GM12864 (cell line): ENCODE measurements at regions not wholly inside any gene's neighbourhood (a gene's known extent, or its start where the extent isn't known, plus 50 kb on each side); places are given as distances from the start of the nearest gene placed in this dataset.
"Not testable (repeated sequence)": the region's sequence is repeated elsewhere in the genome, so short reads cannot be mapped to it uniquely, and the experiment has no call there.

Experiments
- DNase-seq: peaks from one replicate; pipeline ENCODE4 v3.0.0-alpha.2; 2011; ENCODE audit warnings: low read depth
- H3K4me3 ChIP-seq: 2 replicates; pipeline ENCODE4 v1.5.1; 2011; ENCODE audit warnings: mild to moderate bottlenecking, low read depth, low read length, control low read depth
- TF ChIP-seq, protein P1 (sequence below): IDR thresholded peaks from 2 replicates; pipeline ENCODE4 v1.5.1; 2011; ENCODE audit warnings: low read depth, mild to moderate bottlenecking, moderate library complexity, low read length, control low read depth, inconsistent platforms; ENCODE audit errors: missing control alignments

GRCh38 chr3:107001635-107002034, 375.6 kb upstream of the CCDC54 start:
- TF ChIP-seq, protein P1, sequence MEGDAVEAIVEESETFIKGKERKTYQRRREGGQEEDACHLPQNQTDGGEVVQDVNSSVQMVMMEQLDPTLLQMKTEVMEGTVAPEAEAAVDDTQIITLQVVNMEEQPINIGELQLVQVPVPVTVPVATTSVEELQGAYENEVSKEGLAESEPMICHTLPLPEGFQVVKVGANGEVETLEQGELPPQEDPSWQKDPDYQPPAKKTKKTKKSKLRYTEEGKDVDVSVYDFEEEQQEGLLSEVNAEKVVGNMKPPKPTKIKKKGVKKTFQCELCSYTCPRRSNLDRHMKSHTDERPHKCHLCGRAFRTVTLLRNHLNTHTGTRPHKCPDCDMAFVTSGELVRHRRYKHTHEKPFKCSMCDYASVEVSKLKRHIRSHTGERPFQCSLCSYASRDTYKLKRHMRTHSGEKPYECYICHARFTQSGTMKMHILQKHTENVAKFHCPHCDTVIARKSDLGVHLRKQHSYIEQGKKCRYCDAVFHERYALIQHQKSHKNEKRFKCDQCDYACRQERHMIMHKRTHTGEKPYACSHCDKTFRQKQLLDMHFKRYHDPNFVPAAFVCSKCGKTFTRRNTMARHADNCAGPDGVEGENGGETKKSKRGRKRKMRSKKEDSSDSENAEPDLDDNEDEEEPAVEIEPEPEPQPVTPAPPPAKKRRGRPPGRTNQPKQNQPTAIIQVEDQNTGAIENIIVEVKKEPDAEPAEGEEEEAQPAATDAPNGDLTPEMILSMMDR: no peak
- no peak for DNase-seq
- H3K4me3 ChIP-seq: no peak overlapping the region

DNA sequence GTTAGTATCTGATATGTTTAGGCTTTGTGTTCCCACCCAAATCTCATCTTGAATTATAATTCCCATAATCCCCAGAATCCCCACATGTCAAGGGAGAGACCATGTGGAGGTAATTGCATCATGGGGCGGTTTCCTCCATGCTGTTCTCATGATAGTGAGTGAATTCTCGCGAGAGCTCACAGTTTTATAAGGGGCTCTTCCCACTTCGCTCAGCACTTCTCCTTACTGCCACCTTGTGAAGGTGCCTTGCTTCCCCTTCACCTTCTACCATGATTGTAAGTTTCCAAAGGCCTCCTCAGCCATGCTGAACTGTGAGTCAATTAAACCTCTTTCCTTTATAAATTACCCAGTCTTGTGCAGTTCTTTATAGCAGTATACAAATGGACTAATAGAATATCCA, 371.9 kb upstream of the CCDC54 start:
- H3K4me3 ChIP-seq, DNase-seq: not testable (repeated sequence)

DNA sequence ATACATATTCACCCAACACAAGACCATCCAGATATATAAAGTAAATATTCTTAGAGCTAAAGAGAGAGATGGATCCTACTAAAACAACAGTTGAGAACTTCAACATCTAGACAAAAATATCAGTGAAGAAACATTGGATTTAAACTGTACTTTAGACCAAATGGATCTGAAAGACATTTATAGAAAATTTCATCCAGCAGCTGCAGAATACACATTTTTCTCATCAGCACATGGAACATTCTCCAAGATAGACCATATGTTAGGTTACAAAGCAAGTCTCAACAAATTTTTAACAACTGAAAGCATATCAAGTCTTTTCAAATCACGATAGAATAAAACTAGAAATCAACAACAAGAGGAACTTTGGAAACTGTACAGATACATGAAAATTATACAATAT, 369.0 kb upstream of the CCDC54 start:
- TF ChIP-seq, protein P1: no peak
- H3K4me3 ChIP-seq: no peak overlapping the region
- no peak for DNase-seq

GRCh38 chr3:107013641-107014040, 363.6 kb upstream of the CCDC54 start:
- no peak for DNase-seq
- no peak overlapping the region for H3K4me3 ChIP-seq
- TF ChIP-seq, protein P1: no peak

DNA sequence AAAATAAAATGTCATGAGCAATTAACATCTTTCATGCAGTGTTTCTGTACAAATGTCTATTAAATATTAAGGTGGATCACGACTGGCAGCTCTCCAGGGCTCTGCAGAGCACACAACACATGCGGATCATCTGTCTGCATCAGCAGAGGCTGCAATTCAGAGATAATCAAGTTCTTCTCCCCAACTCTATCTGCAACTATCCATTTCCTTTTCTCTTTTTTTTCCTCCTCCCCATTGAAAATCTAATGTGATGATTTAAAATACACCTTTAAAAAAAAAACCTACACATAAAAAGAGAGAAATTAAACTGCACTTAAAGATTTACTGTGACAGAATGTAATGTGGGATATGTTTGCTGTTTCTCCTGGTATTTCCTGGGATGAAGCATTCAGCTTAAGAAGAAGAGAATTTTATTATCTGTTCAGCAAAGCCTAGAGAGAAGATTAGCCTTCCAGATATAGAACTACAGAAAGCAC, 352.6 kb upstream of the CCDC54 start:
- H3K4me3 ChIP-seq: no peak overlapping the region
- no peak for DNase-seq
- TF ChIP-seq, protein P1: no peak

DNA sequence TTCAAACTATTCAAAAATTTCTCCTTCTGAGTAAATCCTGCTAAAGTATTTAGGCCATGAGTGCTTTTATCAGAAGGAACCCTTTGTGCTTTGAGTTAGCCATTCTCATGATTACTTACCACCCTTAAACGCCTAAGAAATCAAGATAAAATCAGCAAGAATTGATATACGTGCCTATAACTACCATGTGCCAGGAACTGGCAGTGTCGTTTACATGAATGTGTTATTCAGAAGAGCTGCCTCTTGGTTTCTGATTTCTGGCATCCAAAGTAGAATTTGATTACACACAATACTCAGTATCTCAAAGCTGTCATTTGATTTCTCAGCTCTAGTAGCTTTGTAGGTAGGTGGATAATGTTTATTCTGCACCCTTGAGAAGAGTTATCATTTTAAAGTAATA, 351.3 kb upstream of the CCDC54 start:
- H3K4me3 ChIP-seq: no peak overlapping the region
- no peak for DNase-seq
- TF ChIP-seq, protein P1: no peak

DNA sequence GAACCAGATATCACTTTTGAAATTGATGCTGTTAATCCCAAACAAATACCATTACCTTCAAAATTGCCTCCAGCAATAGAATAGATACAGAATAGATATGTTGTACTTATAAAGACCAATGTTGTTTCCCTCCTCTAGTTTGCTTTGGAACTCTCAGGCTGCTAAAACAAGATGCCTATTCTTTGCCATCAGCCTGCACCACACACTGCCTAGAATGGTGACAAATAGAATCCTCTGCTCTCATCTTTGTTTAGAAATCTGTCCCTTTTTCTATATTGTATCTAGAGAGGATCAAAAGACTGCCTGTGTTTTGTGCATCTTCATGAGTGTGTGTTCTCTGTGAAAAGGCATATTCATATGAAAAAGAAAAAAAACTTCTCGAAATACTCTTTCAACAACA, 349.2 kb upstream of the CCDC54 start:
- TF ChIP-seq, protein P1: no peak
- DNase-seq: no peak
- no peak overlapping the region for H3K4me3 ChIP-seq

DNA sequence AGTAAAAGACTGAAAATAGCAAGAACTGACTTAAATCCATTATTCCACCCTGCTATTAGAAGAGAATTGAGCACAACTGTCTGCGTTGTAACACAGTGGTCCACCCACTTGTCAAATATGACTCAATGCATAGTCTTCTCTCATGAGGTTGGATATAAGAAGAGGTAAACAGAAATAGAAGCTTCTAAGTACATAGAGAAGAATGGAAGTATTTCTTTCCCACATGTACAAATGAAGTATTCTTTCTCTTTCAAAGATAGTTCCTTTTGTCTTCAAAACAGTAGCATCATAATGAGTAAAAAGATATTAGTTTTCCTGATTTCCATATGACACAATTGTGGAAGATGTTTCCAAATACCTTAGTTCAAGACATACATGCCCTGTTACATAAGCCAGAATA, 348.6 kb upstream of the CCDC54 start:
- TF ChIP-seq, protein P1: no peak

More for the DNA sequence above, 348.6 kb upstream of the CCDC54 start:
- DNase-seq: no peak
- no peak overlapping the region for H3K4me3 ChIP-seq
